ENCODE measurements at regions not wholly inside any gene's neighbourhood (a gene's known extent, or its start where the extent isn't known, plus 50 kb on each side); places are given as distances from the start of the nearest gene placed in this dataset.

DNA sequence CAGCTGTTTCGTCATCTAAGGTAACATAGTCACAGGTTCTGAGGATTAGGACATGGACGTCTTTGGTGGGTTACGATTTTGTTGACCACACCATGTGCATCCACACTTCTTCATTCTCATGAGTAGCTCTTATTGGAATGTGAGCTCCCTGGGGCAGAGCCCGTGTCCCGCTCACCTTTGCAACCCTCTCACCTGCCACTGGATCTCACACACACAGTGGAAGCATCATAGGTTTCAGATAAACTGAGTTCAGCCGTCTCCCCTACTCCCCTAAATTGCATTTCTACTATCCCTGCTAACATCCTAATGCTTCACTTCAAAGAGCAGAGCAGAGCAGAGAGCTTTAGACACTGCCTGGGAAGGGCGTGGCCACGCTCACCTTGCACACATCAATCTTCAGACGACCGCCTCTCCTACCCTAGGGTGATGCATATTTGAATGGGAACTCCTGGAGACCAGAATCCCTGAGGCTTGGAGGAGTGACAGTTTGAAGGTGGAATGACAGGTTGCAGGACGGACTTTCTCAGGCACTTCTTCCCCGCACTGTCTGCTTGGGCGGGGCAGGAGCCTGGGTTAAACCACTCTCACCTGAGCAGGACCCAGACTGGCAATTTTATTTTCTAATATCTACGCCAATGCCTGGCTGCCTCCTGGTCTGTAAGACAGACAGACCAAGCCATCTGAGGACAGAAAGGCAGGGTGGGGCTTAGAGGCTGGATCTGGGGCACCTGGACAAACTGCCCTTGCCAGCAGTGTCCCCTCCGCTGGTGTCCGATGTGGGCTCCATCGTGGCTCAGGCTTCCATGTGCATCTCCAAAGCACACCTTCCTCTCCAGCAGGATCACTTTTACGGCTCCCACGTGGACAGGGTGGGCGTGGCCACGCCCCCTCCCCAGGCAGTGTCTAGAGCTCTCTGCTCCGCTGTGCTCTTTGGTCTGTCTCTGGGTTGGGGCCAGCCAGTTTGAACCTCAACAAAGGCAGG lies 229.5 kb upstream of the COPS8 start:
- TF ChIP-seq, protein P1, sequence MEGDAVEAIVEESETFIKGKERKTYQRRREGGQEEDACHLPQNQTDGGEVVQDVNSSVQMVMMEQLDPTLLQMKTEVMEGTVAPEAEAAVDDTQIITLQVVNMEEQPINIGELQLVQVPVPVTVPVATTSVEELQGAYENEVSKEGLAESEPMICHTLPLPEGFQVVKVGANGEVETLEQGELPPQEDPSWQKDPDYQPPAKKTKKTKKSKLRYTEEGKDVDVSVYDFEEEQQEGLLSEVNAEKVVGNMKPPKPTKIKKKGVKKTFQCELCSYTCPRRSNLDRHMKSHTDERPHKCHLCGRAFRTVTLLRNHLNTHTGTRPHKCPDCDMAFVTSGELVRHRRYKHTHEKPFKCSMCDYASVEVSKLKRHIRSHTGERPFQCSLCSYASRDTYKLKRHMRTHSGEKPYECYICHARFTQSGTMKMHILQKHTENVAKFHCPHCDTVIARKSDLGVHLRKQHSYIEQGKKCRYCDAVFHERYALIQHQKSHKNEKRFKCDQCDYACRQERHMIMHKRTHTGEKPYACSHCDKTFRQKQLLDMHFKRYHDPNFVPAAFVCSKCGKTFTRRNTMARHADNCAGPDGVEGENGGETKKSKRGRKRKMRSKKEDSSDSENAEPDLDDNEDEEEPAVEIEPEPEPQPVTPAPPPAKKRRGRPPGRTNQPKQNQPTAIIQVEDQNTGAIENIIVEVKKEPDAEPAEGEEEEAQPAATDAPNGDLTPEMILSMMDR (IDR thresholded peaks at IDR 0.05; ENCODE audit: poor library complexity), result no peak
- no peak for TF ChIP-seq EZH2 (IDR thresholded peaks at IDR 0.05; ENCODE audit: borderline replicate concordance)
